Activated CD8-positive, alpha-beta T cell treated with anti-CD3 and anti-CD28 coated beads for 36 hours (primary cell): ENCODE measurements at regions not wholly inside any gene's neighbourhood (a gene's known extent, or its start where the extent isn't known, plus 50 kb on each side); places are given as distances from the start of the nearest gene placed in this dataset.
"Not testable (repeated sequence)": the region's sequence is repeated elsewhere in the genome, so short reads cannot be mapped to it uniquely, and the experiment has no call there.

ENCODE experiments used
- ATAC-seq: fragments of 200-7000 bp; cut with Tn5 transposase; one replicate; pipeline ENCODE4 v1.10.0; 2021; ENCODE audit warnings: mild to moderate bottlenecking, moderate library complexity
- CTCF ChIA-PET: fragments of 350-600 bp; sonication (Branson Sonifier 250); formaldehyde crosslinking; loops from one replicate; lab custom pipeline; 2021; ENCODE audit warnings: antibody characterized with exemption; lab: Charles Lee
- POLR2A ChIA-PET: fragments of 350-600 bp; sonication (Branson Sonifier 250); formaldehyde crosslinking; loops from one replicate; lab custom pipeline; 2021; ENCODE audit warnings: antibody characterized with exemption; lab: Charles Lee
- DNase-seq: peaks from one replicate; pipeline ENCODE4 v3.0.0-alpha.2; 2020
- H3K27ac Mint-ChIP-seq: one replicate; pipeline ENCODE4 v1.8.0; 2021; ENCODE audit warnings: mild to moderate bottlenecking, mixed read lengths
- H3K27me3 Mint-ChIP-seq: one replicate; pipeline ENCODE4 v1.8.0; 2021; ENCODE audit warnings: mixed read lengths
- H3K36me3 Mint-ChIP-seq: one replicate; pipeline ENCODE4 v1.8.0; 2021; ENCODE audit warnings: low read depth, mixed read lengths
- H3K4me1 Mint-ChIP-seq: one replicate; pipeline ENCODE4 v1.8.0; 2021; ENCODE audit warnings: low read depth, mixed read lengths
- H3K4me3 Mint-ChIP-seq: one replicate; pipeline ENCODE4 v1.8.0; 2021; ENCODE audit warnings: mild to moderate bottlenecking, moderate library complexity, mixed read lengths
- H3K9me3 Mint-ChIP-seq: one replicate; pipeline ENCODE4 v1.8.0; 2021; ENCODE audit warnings: mixed read lengths
- CTCF ChIP-seq: fragments of 200-600 bp; IDR thresholded peaks from one replicate; pipeline ENCODE4 v1.8.0; 2022; ENCODE audit warnings: antibody characterized with exemption, mild to moderate bottlenecking
- intact Hi-C: fragments of 100-400 bp; cut with micrococcal nuclease; formaldehyde crosslinking; loops from one replicate; pipeline ENCODE4 v1.10.0; 2022

- no peak for ATAC-seq
- TF ChIP-seq CTCF, result no peak
- Mint-ChIP-seq H3K27me3 (no peaks in the 10 kb centered on the region), H3K4me1 (no peaks in the 10 kb centered on the region), H3K9me3 (peaks cover 6% of the 10 kb centered on the region), H3K36me3 (no peaks in the 10 kb centered on the region), H3K27ac (no peak overlapping the region), H3K4me3 (no peak overlapping the region)
- intact Hi-C loops, result no loop called here
- ChIA-PET POLR2A (no interaction called here), CTCF (no interaction called here)
- DNase-seq, result no peak
These were observed 133.4 kb upstream of the PGR start for GRCh38 chr11:101262995-101263394.

- no peaks in the 10 kb centered on the region for H3K27me3 Mint-ChIP-seq
- intact Hi-C loops, result no loop called here
- no peaks in the 10 kb centered on the region for H3K4me1 Mint-ChIP-seq
- ATAC-seq, result no peak
- no peak overlapping the region for H3K27ac Mint-ChIP-seq
- ChIA-PET CTCF (no interaction called here), POLR2A (no interaction called here)
- TF ChIP-seq CTCF, result no peak
- H3K4me3 Mint-ChIP-seq, result no peak overlapping the region
- H3K9me3 Mint-ChIP-seq, result peaks cover 1% of the 10 kb centered on the region
- no peak for DNase-seq
- H3K36me3 Mint-ChIP-seq, result no peaks in the 10 kb centered on the region
These were observed 132.6 kb upstream of the PGR start for GRCh38 chr11:101262258-101262657.

GRCh38 chr11:101255036-101255435, 125.4 kb upstream of the PGR start:
- ATAC-seq (no peak), DNase-seq (no peak)
- Mint-ChIP-seq H3K4me3 (no peak overlapping the region), H3K27ac (no peak overlapping the region), H3K36me3 (no peaks in the 10 kb centered on the region), H3K27me3 (no peaks in the 10 kb centered on the region), H3K4me1 (no peaks in the 10 kb centered on the region), H3K9me3 (no peaks in the 10 kb centered on the region)
- no peak for TF ChIP-seq CTCF
- CTCF ChIA-PET, result no interaction called here
- intact Hi-C loops, result no loop called here
- POLR2A ChIA-PET, result no interaction called here

- ATAC-seq, result no peak
- CTCF ChIA-PET, result no interaction called here
- Mint-ChIP-seq H3K4me3 (no peak overlapping the region), H3K4me1 (no peaks in the 10 kb centered on the region), H3K36me3 (no peaks in the 10 kb centered on the region), H3K9me3 (no peaks in the 10 kb centered on the region), H3K27me3 (no peaks in the 10 kb centered on the region), H3K27ac (no peak overlapping the region)
- DNase-seq, result no peak
- POLR2A ChIA-PET, result no interaction called here
- intact Hi-C loops, result no loop called here
- TF ChIP-seq CTCF, result no peak
These were observed 124.4 kb upstream of the PGR start for GRCh38 chr11:101254037-101254436.

GRCh38 chr11:101245635-101246034, 116.0 kb upstream of the PGR start:
- ATAC-seq, POLR2A ChIA-PET, CTCF ChIA-PET, H3K27ac Mint-ChIP-seq, DNase-seq, H3K4me3 Mint-ChIP-seq, intact Hi-C loops, H3K4me1 Mint-ChIP-seq, H3K36me3 Mint-ChIP-seq, H3K27me3 Mint-ChIP-seq, H3K9me3 Mint-ChIP-seq: not testable (repeated sequence)

GRCh38 chr11:101245081-101245480, 115.5 kb upstream of the PGR start:
- H3K27me3 Mint-ChIP-seq, POLR2A ChIA-PET, H3K36me3 Mint-ChIP-seq, CTCF ChIA-PET, H3K27ac Mint-ChIP-seq, DNase-seq, ATAC-seq, H3K4me1 Mint-ChIP-seq, intact Hi-C loops, H3K4me3 Mint-ChIP-seq, H3K9me3 Mint-ChIP-seq: not testable (repeated sequence)
